K562 (cell line): ENCODE measurements at regions not wholly inside any gene's neighbourhood (a gene's known extent, or its start where the extent isn't known, plus 50 kb on each side); places are given as distances from the start of the nearest gene placed in this dataset.

Source experiments
- ATAC-seq: fragments of 200-7000 bp; cut with Tn5 transposase; 3 replicates; pipeline ENCODE4 v1.9.1; 2020; ENCODE audit warnings: moderate library complexity
- BruUV-seq: library from RNA; stranded (reverse); fragments of 400-500 nt; replicated peaks from 2 replicates; lab custom pipeline; 2021; lab: Mats Ljungman, UMichigan
- CTCF ChIA-PET: fragments of 300-600 bp; formaldehyde crosslinking; extraction: SDS; loops from one replicate; lab custom pipeline; 2021; ENCODE audit warnings: low intra/inter-chr PET ratio; lab: Yijun Ruan, JAX
- POLR2A ChIA-PET: fragments of 300-600, 350-650 bp; sonication (Branson Sonifier 250); formaldehyde crosslinking; extraction: SDS; loops from one replicate; lab custom pipeline; 2021; ENCODE audit warnings: antibody characterized with exemption, inconsistent platforms; lab: Yijun Ruan, JAX
- DNase-seq, 4 experiments: peaks; one replicate each; pipeline versions ENCODE4 v3.0.0 to v3.0.0-alpha.2; 2011 to 2018; ENCODE audit warnings: low spot score in 3 of 4, mixed read lengths in 3 of 4; ENCODE audit errors: extremely low read depth in 1 of 4
- FAIRE-seq: peaks from 2 replicates; lab custom pipeline; 2011; peaks lifted over from hg19 to GRCh38; lab: Jason Lieb, UNC
- H2AFZ ChIP-seq: 2 replicates; pipeline ENCODE4 v1.6.0; 2011; ENCODE audit warnings: low read depth, low read length, control low read depth, inconsistent platforms
- H3K27ac ChIP-seq: fragments of 200-600 bp; 3 replicates; pipeline ENCODE4 v1.8.0; 2011; ENCODE audit warnings: low read depth, mild to moderate bottlenecking, control low read depth, inconsistent platforms, low read length, moderate library complexity, mixed read lengths; ENCODE audit errors: extremely low read depth
- H3K27me3 ChIP-seq, 2 experiments: fragments of 300-600 bp in 1 of 2; 2 replicates in 1 of 2; 3 replicates in 1 of 2; pipeline versions ENCODE4 v1.6.0 to v1.8.0; 2011; ENCODE audit warnings: inconsistent platforms in 2 of 2, low read length in 2 of 2, mild to moderate bottlenecking in 1 of 2, mixed read lengths in 1 of 2, moderate library complexity in 1 of 2; ENCODE audit not compliant: control insufficient read depth in 2 of 2, insufficient read depth in 2 of 2
- H3K36me3 ChIP-seq: fragments of 300-600 bp; 3 replicates; pipeline ENCODE4 v1.8.0; 2011; ENCODE audit warnings: mild to moderate bottlenecking, low read length, inconsistent platforms; ENCODE audit not compliant: control insufficient read depth, insufficient read depth
- H3K4me1 ChIP-seq, 2 experiments: fragments of 200-600 bp in 1 of 2; replicated peaks in 1 of 2; 2 replicates in 1 of 2; 3 replicates in 1 of 2; pipeline versions ENCODE4 v1.5.1 to v1.8.0; 2011; ENCODE audit warnings: inconsistent platforms in 2 of 2, low read length in 2 of 2, mild to moderate bottlenecking in 1 of 2, mixed read lengths in 1 of 2, moderate library complexity in 1 of 2; ENCODE audit not compliant: control insufficient read depth in 2 of 2, insufficient read depth in 2 of 2
- H3K4me2 ChIP-seq: 2 replicates; pipeline ENCODE4 v1.6.1; 2011; ENCODE audit warnings: low read length, control low read depth, inconsistent platforms, mixed read lengths; ENCODE audit not compliant: insufficient read depth
- H3K4me3 ChIP-seq: fragments of 200-600 bp; sonication (generic), shearing (Covaris generic); 2 replicates; pipeline ENCODE4 v1.5.1; 2016; ENCODE audit warnings: control low read depth, inconsistent platforms
- H3K79me2 ChIP-seq: fragments of 200-600 bp; 3 replicates; pipeline ENCODE4 v1.8.0; 2011; ENCODE audit warnings: low read length, inconsistent platforms; ENCODE audit not compliant: control insufficient read depth, insufficient read depth
- H3K9ac ChIP-seq, 2 experiments: 2 replicates each; pipeline versions ENCODE4 v1.6.0 to v1.6.1; 2011; ENCODE audit warnings: low read depth in 2 of 2, low read length in 2 of 2, control low read depth in 1 of 2, inconsistent platforms in 1 of 2, mild to moderate bottlenecking in 1 of 2, mixed read lengths in 1 of 2; ENCODE audit not compliant: insufficient read depth in 1 of 2
- H3K9me1 ChIP-seq: one replicate; pipeline ENCODE4 v1.6.0; 2011; ENCODE audit warnings: inconsistent platforms, mild to moderate bottlenecking, low read length, moderate library complexity; ENCODE audit not compliant: control insufficient read depth, insufficient read depth
- H3K9me3 ChIP-seq: replicated peaks from 2 replicates; pipeline ENCODE4 v1.5.1; 2011; ENCODE audit warnings: low read depth, low read length, inconsistent platforms; ENCODE audit not compliant: control insufficient read depth, insufficient read depth
- H4K20me1 ChIP-seq: replicated peaks from 2 replicates; pipeline ENCODE4 v1.6.1; 2011; ENCODE audit warnings: low read length, inconsistent platforms, mixed read lengths; ENCODE audit not compliant: control insufficient read depth, insufficient read depth
- ARHGAP35 ChIP-seq: fragments of 450-650 bp; IDR thresholded peaks from 2 replicates; pipeline ENCODE4 v1.6.1; 2018; ENCODE audit not compliant: partially characterized antibody
- CBX8 ChIP-seq: fragments of 200-600 bp; sonication (generic); IDR thresholded peaks from 2 replicates; pipeline ENCODE4 v1.6.1; 2012; ENCODE audit warnings: borderline replicate concordance, mixed run types, low read depth, mild to moderate bottlenecking, moderate library complexity, mixed read lengths, low read length, control low read depth, inconsistent platforms; ENCODE audit not compliant: poor library complexity, severe bottlenecking; ENCODE audit errors: extremely low read depth
- DLX4 ChIP-seq: fragments of 250-450 bp; sonication (Bioruptor Pico); IDR thresholded peaks from 2 replicates; pipeline ENCODE4 v1.6.1; 2021; ENCODE audit warnings: mild to moderate bottlenecking
- GTF2F1 ChIP-seq: IDR thresholded peaks from 2 replicates; pipeline ENCODE4 v1.6.1; 2011; ENCODE audit warnings: low read depth, low read length, improper control_type of control experiment
- HNRNPH1 ChIP-seq: fragments of 200-400 bp; formaldehyde crosslinking; optimal IDR thresholded peaks from 2 replicates; pipeline ENCODE3; 2017; ENCODE audit warnings: low read depth, mild to moderate bottlenecking, low read length, moderate library complexity
- HSF4 ChIP-seq: fragments of 250-450 bp; sonication (Bioruptor Pico); IDR thresholded peaks from 2 replicates; pipeline ENCODE4 v2.1.2; 2022; ENCODE audit warnings: mild to moderate bottlenecking, moderate library complexity, borderline replicate concordance
- KDM2B ChIP-seq: fragments of 250-450 bp; sonication (Bioruptor Pico); IDR thresholded peaks from 2 replicates; pipeline ENCODE4 v1.8.0; 2021; ENCODE audit warnings: mild to moderate bottlenecking, moderate library complexity
- NFATC3 ChIP-seq: fragments of 450-650 bp; IDR thresholded peaks from 2 replicates; pipeline ENCODE4 v1.6.1; 2017; ENCODE audit warnings: mild to moderate bottlenecking
- NFYB ChIP-seq: IDR thresholded peaks from 2 replicates; pipeline ENCODE4 v1.6.1; 2011; ENCODE audit warnings: mild to moderate bottlenecking, moderate library complexity; ENCODE audit not compliant: insufficient read length; ENCODE audit errors: extremely low read depth
- RBM14 ChIP-seq: fragments of 200-400 bp; formaldehyde crosslinking; IDR thresholded peaks from 2 replicates; pipeline ENCODE4 v1.6.1; 2018; ENCODE audit warnings: low read depth, mild to moderate bottlenecking, low read length, moderate library complexity, borderline replicate concordance; ENCODE audit not compliant: insufficient read depth
- SREBF1 ChIP-seq: fragments of 150-350 bp; IDR thresholded peaks from 2 replicates; pipeline ENCODE4 v1.6.1; 2014; ENCODE audit warnings: antibody characterized with exemption, low read depth, low read length, borderline replicate concordance
- STAT5B ChIP-seq: fragments of 250-450 bp; sonication (Bioruptor Pico); IDR thresholded peaks from 2 replicates; pipeline ENCODE4 v1.8.0; 2021; ENCODE audit warnings: mild to moderate bottlenecking, inconsistent platforms
- ZC3H8 ChIP-seq: fragments of 450-650 bp; IDR thresholded peaks from 2 replicates; pipeline ENCODE4 v1.6.1; 2017
- ZNF184 ChIP-seq: sonication (generic); formaldehyde crosslinking; IDR thresholded peaks from 2 replicates; pipeline ENCODE4 v1.5.0; 2020; ENCODE audit warnings: missing genetic modification reagents
- ZNF408 ChIP-seq: fragments of 250-450 bp; sonication (Bioruptor Pico); IDR thresholded peaks from 2 replicates; pipeline ENCODE4 v1.4.0; 2020; ENCODE audit warnings: low read depth, mild to moderate bottlenecking, moderate library complexity
- ZNF507 ChIP-seq: conservative IDR thresholded peaks from 2 replicates; pipeline ENCODE4 v1.6.1; 2017; ENCODE audit warnings: missing genetic modification characterization, missing compliant biosample characterization
- ZNF551 ChIP-seq: fragments of 250-450 bp; sonication (Bioruptor Pico); IDR thresholded peaks from 2 replicates; pipeline ENCODE4 v1.5.0; 2021; ENCODE audit warnings: mild to moderate bottlenecking, moderate library complexity
- ZNF696 ChIP-seq: fragments of 250-450 bp; sonication (Bioruptor Pico); conservative IDR thresholded peaks from 2 replicates; pipeline ENCODE4 v1.4.0; 2020; ENCODE audit warnings: mild to moderate bottlenecking, moderate library complexity
- WGBS: fragments of 100-300 bp; shearing (Covaris generic); methylation state at CpG from one replicate; pipeline ENCODE4 v1.1.6; 2016; ENCODE audit warnings: low coverage, mixed read lengths; ENCODE audit not compliant: insufficient coverage; ENCODE audit errors: missing lambda C conversion rate; 5-methylcytosine and 5-hydroxymethylcytosine counted together
- in situ Hi-C: fragments of 300-500 bp; cut with MboI; formaldehyde crosslinking; loops from 4 replicates; pipeline ENCODE4 v1.15.0; 2018; ENCODE audit warnings: inconsistent platforms, mixed read lengths
- intact Hi-C: fragments of 100-400 bp; cut with micrococcal nuclease; formaldehyde crosslinking; loops from 2 replicates; pipeline ENCODE4 v1.14.2; 2022
- TF ChIP-seq, protein P1 (sequence below), 2 experiments: fragments of 200-800 bp in 1 of 2; sonication (Bioruptor generic) in 1 of 2; sonication (generic) in 1 of 2; formaldehyde crosslinking in 1 of 2; IDR thresholded peaks in 1 of 2; conservative IDR thresholded peaks in 1 of 2; 2 replicates each; pipeline versions ENCODE4 v1.5.0 to v1.6.1; 2016 to 2020; ENCODE audit warnings: missing compliant biosample characterization in 1 of 2, missing genetic modification characterization in 1 of 2, missing genetic modification reagents in 1 of 2
- TF ChIP-seq, protein P2 (sequence below): fragments of 250-450 bp; sonication (Bioruptor Pico); IDR thresholded peaks from 2 replicates; pipeline ENCODE4 v1.8.0; 2021; ENCODE audit warnings: mild to moderate bottlenecking, moderate library complexity

DNA sequence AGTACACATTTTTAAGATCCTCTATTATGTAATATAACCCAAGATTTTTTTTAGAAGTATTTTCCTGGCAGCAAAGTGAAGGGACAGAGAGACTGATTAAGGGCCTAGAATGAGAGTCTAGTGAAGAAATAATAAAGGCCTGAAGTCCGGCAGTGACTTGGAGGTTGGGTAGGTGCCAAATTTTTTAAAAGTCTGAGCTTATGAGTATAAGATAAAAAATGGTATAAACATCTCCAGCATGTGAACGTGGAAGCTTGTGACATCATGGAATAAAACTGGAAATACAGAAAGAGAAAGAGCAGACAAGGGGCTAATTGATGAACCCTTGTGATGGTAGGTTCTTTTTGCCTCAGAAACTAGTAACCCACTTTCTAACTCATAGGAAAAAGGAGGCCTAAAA lies 174.6 kb downstream of the SUCLA2 start (continued):
- TF ChIP-seq ZNF551 (no peak), RBM14 (no peak), ZNF696 (CRISPR knock-in tag) (no peak)
- TF ChIP-seq, protein P1, sequence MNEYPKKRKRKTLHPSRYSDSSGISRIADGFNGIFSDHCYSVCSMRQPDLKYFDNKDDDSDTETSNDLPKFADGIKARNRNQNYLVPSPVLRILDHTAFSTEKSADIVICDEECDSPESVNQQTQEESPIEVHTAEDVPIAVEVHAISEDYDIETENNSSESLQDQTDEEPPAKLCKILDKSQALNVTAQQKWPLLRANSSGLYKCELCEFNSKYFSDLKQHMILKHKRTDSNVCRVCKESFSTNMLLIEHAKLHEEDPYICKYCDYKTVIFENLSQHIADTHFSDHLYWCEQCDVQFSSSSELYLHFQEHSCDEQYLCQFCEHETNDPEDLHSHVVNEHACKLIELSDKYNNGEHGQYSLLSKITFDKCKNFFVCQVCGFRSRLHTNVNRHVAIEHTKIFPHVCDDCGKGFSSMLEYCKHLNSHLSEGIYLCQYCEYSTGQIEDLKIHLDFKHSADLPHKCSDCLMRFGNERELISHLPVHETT (CRISPR knock-in tag; conservative IDR thresholded peaks at IDR 0.05 in 1 of 2, IDR thresholded peaks at IDR 0.05 in 1 of 2): no peak
- TF ChIP-seq, protein P2, sequence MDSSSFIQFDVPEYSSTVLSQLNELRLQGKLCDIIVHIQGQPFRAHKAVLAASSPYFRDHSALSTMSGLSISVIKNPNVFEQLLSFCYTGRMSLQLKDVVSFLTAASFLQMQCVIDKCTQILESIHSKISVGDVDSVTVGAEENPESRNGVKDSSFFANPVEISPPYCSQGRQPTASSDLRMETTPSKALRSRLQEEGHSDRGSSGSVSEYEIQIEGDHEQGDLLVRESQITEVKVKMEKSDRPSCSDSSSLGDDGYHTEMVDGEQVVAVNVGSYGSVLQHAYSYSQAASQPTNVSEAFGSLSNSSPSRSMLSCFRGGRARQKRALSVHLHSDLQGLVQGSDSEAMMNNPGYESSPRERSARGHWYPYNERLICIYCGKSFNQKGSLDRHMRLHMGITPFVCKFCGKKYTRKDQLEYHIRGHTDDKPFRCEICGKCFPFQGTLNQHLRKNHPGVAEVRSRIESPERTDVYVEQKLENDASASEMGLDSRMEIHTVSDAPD (CRISPR knock-in tag): no peak
- TF ChIP-seq, all 486 proteins: peak for 0

DNA sequence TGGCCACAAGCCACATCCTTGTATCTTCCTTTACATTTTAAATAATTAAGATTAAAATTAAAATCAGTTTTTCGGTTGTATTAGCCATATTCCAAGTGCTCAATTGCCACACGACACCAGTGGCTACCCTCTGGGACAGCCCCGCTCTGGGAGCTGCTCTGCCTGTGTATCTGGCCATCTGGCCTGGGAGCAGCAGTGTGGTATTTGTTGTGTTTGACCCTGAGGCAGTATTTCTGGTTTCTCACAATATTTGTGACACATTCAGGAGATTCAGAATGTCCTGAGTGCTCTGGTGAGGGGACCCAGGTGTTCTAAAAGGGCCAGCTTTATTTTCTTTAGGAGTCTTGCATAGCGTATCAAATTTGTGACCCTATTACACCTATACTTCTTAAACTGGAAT lies 179.0 kb downstream of the SUCLA2 start:
- intact Hi-C loops (no loop called here), in situ Hi-C loops (no loop called here)
- no peak for ATAC-seq
- no peak overlapping the region for H3K4me3 ChIP-seq
- no peaks in the 10 kb centered on the region for H4K20me1 ChIP-seq
- ChIA-PET POLR2A (no interaction called here), CTCF (no interaction called here)
- no peak overlapping the region for H2AFZ ChIP-seq
- H3K9me1 ChIP-seq: no peaks in the 10 kb centered on the region
- H3K9me3 ChIP-seq: no peaks in the 10 kb centered on the region
- H3K9ac ChIP-seq: no peak overlapping the region
- H3K4me1 ChIP-seq: no peaks in the 10 kb centered on the region
- no peaks in the 10 kb centered on the region for H3K36me3 ChIP-seq
- H3K27me3 ChIP-seq: no peaks in the 10 kb centered on the region
- FAIRE-seq: no peak
- H3K79me2 ChIP-seq: no peaks in the 10 kb centered on the region
- no TSS peak for BruUV-seq
- no peak overlapping the region for H3K4me2 ChIP-seq
- H3K27ac ChIP-seq: no peak overlapping the region
- TF ChIP-seq GTF2F1: no peak
- TF ChIP-seq HNRNPH1: no peak
- no peak for TF ChIP-seq DLX4 (CRISPR knock-in tag)
- TF ChIP-seq CBX8: no peak
- no peak for TF ChIP-seq ZNF184 (CRISPR knock-in tag)
- TF ChIP-seq ZNF408 (CRISPR knock-in tag): no peak
- no peak for TF ChIP-seq SREBF1
- no peak for TF ChIP-seq HSF4 (CRISPR knock-in tag)
- no peak for TF ChIP-seq ARHGAP35
- no peak for TF ChIP-seq ZNF507 (tag)
- TF ChIP-seq ZC3H8: no peak
- no peak for TF ChIP-seq KDM2B (CRISPR knock-in tag)
- no peak for TF ChIP-seq STAT5B (CRISPR knock-in tag)
- TF ChIP-seq NFATC3: no peak
- TF ChIP-seq NFYB: no peak
- WGBS: 0% methylated on average over 4 of the region's 4 CpGs
- no peak for DNase-seq
